ENCODE measurements at regions not wholly inside any gene's neighbourhood (a gene's known extent, or its start where the extent isn't known, plus 50 kb on each side); places are given as distances from the start of the nearest gene placed in this dataset.

DNA sequence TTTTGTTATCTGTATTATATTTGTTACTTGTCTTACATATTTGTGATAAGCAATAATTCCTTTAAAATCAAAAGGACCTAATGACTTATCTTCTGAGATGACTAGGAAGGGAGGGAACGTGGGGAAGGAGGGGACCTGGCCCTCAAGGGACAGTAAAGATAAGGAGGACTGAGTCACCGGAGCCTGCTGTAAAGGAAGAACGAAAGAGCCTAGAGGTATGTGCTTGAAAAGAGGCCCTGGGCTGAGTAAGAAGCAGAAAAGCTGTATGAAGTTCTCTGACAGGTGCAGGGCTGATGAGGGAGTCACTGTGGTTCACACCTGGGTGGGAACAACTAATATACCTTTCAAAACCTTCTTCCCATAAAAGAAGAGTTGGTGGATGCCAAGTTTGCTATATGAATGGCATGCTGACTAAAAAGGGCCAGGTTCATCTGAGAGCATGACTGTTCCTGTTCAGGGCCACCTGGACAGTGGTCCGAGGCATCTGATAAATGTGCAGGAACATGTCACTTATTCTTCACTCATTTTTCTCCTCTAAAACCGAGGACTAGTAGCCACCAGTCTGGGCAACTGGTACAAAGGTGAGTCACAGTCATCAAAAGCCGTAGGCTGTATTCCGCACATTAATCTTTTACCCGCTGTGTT lies 111.3 kb downstream of the TNFAIP3 start:
- TF ChIP-seq, protein P1, sequence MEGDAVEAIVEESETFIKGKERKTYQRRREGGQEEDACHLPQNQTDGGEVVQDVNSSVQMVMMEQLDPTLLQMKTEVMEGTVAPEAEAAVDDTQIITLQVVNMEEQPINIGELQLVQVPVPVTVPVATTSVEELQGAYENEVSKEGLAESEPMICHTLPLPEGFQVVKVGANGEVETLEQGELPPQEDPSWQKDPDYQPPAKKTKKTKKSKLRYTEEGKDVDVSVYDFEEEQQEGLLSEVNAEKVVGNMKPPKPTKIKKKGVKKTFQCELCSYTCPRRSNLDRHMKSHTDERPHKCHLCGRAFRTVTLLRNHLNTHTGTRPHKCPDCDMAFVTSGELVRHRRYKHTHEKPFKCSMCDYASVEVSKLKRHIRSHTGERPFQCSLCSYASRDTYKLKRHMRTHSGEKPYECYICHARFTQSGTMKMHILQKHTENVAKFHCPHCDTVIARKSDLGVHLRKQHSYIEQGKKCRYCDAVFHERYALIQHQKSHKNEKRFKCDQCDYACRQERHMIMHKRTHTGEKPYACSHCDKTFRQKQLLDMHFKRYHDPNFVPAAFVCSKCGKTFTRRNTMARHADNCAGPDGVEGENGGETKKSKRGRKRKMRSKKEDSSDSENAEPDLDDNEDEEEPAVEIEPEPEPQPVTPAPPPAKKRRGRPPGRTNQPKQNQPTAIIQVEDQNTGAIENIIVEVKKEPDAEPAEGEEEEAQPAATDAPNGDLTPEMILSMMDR (IDR thresholded peaks at IDR 0.05), result no peak
- no peak for TF ChIP-seq POLR2A (IDR thresholded peaks at IDR 0.05)

Data from breast epithelium (tissue), 3 donors.